CD4-positive, alpha-beta memory T cell (primary cell): ENCODE measurements at regions not wholly inside any gene's neighbourhood (a gene's known extent, or its start where the extent isn't known, plus 50 kb on each side); places are given as distances from the start of the nearest gene placed in this dataset.
"Not testable (repeated sequence)": the region's sequence is repeated elsewhere in the genome, so short reads cannot be mapped to it uniquely, and the experiment has no call there.

Experiments
- CTCF ChIA-PET: fragments of 350-600 bp; sonication (Branson Sonifier 250); formaldehyde crosslinking; loops from one replicate; lab custom pipeline; 2021; ENCODE audit warnings: inconsistent platforms; ENCODE audit not compliant: partially characterized antibody; lab: Charles Lee
- POLR2A ChIA-PET: fragments of 350-600 bp; sonication (Branson Sonifier 250); formaldehyde crosslinking; loops from one replicate; lab custom pipeline; 2021; ENCODE audit not compliant: partially characterized antibody; lab: Charles Lee
- DNase-seq, 5 donors: peaks; one replicate each; pipeline versions ENCODE4 v3.0.0 to v3.0.0-alpha.2; 2020 to 2022; ENCODE audit warnings: mixed read lengths in 1 of 5
- H3K27ac ChIP-seq: one replicate; pipeline ENCODE4 v1.7.0; 2013; ENCODE audit warnings: low read depth, low read length
- H3K27me3 ChIP-seq: 2 replicates; pipeline ENCODE4 v1.7.0; 2013; ENCODE audit warnings: mild to moderate bottlenecking, low read length, moderate library complexity; ENCODE audit not compliant: insufficient read depth
- H3K36me3 ChIP-seq: 2 replicates; pipeline ENCODE4 v1.7.0; 2013; ENCODE audit warnings: mild to moderate bottlenecking, low read length, moderate library complexity; ENCODE audit not compliant: insufficient read depth
- H3K4me1 ChIP-seq: 2 replicates; pipeline ENCODE4 v1.7.0; 2013; ENCODE audit warnings: mild to moderate bottlenecking, low read length, moderate library complexity; ENCODE audit not compliant: insufficient read depth
- H3K4me3 ChIP-seq, 2 donors: one replicate each; pipeline ENCODE4 v1.7.0; 2013; ENCODE audit warnings: low read length in 2 of 2, mild to moderate bottlenecking in 1 of 2
- H3K9me3 ChIP-seq, 2 donors: one replicate each; pipeline ENCODE4 v1.7.0; 2013; ENCODE audit warnings: low read length in 2 of 2, control low read depth in 1 of 2; ENCODE audit not compliant: control insufficient read depth in 1 of 2
- H3K27ac Mint-ChIP-seq, 7 donors: one replicate each; pipeline ENCODE4 v1.8.0; 2020 to 2021; ENCODE audit warnings: mixed read lengths in 7 of 7, mild to moderate bottlenecking in 6 of 7, inconsistent platforms in 3 of 7, moderate library complexity in 3 of 7
- H3K27me3 Mint-ChIP-seq, 2 donors: one replicate each; pipeline ENCODE4 v1.8.0; 2020 to 2021; ENCODE audit warnings: mixed read lengths in 2 of 2
- H3K36me3 Mint-ChIP-seq, 2 donors: one replicate each; pipeline ENCODE4 v1.8.0; 2020 to 2021; ENCODE audit warnings: mixed read lengths in 2 of 2, inconsistent platforms in 1 of 2, mild to moderate bottlenecking in 1 of 2
- H3K4me1 Mint-ChIP-seq, 4 donors: one replicate each; pipeline ENCODE4 v1.8.0; 2020 to 2021; ENCODE audit warnings: mixed read lengths in 4 of 4, mild to moderate bottlenecking in 1 of 4
- H3K4me3 Mint-ChIP-seq, 8 donors: one replicate each; pipeline ENCODE4 v1.8.0; 2020 to 2021; ENCODE audit warnings: mixed read lengths in 8 of 8, mild to moderate bottlenecking in 7 of 8, moderate library complexity in 6 of 8, inconsistent platforms in 3 of 8
- H3K9me3 Mint-ChIP-seq, 8 donors: one replicate each; pipeline ENCODE4 v1.8.0; 2020 to 2021; ENCODE audit warnings: mixed read lengths in 8 of 8, mild to moderate bottlenecking in 5 of 8, inconsistent platforms in 3 of 8, moderate library complexity in 1 of 8
- intact Hi-C: fragments of 100-400 bp; cut with micrococcal nuclease; formaldehyde crosslinking; loops from one replicate; pipeline ENCODE4 v1.15.1; 2023

DNA sequence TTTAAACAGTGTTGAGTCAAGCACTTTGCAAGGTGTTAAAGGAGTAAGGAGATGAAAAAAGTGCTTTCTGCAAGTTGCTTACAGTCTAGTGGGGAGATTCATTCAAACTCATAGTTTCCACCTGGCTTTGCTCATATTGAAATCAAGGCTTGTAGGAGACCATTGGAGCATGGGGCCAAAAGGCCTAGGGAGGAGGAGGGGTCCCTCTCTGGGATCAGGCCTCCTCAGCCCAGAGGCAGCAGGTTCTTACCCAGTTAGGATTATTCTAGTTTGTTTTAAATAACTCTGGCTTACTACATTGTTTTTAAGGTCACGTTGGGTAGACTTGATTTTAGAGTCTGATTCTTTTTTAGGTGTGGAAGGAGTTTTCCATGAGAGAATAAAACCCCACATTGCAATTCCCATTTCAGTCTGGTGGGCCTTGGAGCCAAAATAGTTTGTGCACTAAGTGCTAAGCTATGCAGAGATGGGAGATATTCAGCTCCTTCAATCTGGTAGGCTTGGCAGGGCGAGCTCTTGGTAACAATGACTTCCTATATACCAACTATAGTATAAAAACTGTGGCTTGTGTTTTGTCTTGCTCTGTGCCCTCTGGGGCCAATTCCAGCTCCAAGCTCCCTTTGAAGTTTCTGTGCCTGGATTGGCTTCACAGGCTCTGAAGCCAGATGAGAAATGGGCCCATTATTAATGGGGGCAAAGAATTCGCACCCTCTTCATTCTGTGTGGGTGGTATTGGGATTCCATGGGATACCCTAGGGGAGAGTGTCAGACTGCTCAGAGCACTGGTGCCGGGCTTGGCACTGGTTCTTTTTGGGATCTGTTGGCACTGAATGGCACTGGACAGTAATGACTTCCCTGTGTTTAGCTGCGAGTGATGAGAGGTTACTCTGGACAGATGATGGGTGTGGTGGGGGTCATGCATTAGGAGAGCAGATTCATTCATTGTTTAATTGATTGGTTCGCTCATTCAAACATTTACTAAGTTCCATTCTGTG lies 301.1 kb downstream of the MYCN start:
- H3K4me3 Mint-ChIP-seq = no peak overlapping the region
- DNase-seq = no peak
- no peaks in the 10 kb centered on the region for H3K4me1 ChIP-seq
- intact Hi-C loops = no loop called here
- peaks cover 0 to 4% (median 0%) of the 10 kb centered on the region in 8 donors for H3K9me3 Mint-ChIP-seq
- H3K27me3 ChIP-seq = no peaks in the 10 kb centered on the region
- no peaks in the 10 kb centered on the region for H3K36me3 Mint-ChIP-seq
- no peak overlapping the region for H3K27ac Mint-ChIP-seq
- POLR2A ChIA-PET = no interaction called here
- CTCF ChIA-PET = no interaction called here
- H3K27me3 Mint-ChIP-seq = no peaks in the 10 kb centered on the region
- H3K27ac ChIP-seq = no peak overlapping the region
- H3K4me3 ChIP-seq = no peak overlapping the region
- H3K4me1 Mint-ChIP-seq = no peaks in the 10 kb centered on the region
- no peaks in the 10 kb centered on the region for H3K9me3 ChIP-seq
- no peaks in the 10 kb centered on the region for H3K36me3 ChIP-seq

GRCh38 chr2:16240402-16240801 lies 300.1 kb downstream of the MYCN start:
- CTCF ChIA-PET = no interaction called here
- no peak for DNase-seq
- Mint-ChIP-seq H3K4me1 (no peaks in the 10 kb centered on the region), H3K27ac (no peak overlapping the region), H3K4me3 (no peak overlapping the region), H3K27me3 (peaks cover 0 to 4% of the 10 kb centered on the region in 2 donors), H3K9me3 (peaks cover 0 to 13% (median 2%) of the 10 kb centered on the region in 8 donors), H3K36me3 (no peaks in the 10 kb centered on the region)
- H3K27ac ChIP-seq = no peak overlapping the region
- intact Hi-C loops = no loop called here
- H3K4me1 ChIP-seq = no peaks in the 10 kb centered on the region
- H3K9me3 ChIP-seq = no peaks in the 10 kb centered on the region
- H3K4me3 ChIP-seq = no peak overlapping the region
- POLR2A ChIA-PET = no interaction called here
- no peaks in the 10 kb centered on the region for H3K36me3 ChIP-seq
- H3K27me3 ChIP-seq = no peaks in the 10 kb centered on the region

DNA sequence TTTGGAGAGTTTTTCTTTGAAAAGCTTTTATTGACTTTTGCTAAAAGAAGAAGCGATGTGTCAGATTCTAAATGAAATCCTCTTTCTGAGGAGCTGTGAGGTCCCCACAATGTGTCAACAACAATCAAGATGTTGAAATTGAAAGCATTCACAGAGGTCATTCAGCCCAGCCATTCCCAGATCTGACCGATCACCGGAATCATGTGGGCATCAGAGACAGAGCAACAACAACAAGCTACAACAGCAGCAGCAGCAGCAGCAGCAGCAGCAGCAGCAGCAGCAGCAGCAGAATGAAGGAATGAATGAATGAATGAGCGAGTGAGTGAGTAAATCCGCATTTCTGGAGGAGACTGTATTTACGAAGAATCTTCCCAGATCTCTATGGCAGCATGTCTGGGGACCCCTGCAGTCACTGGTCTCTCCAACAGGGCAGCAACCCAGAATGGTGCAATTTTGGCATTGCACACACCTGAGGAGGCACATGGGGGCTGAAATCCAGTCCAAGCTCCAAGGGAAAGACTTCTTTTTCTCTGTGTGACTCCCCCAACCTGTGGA lies 299.0 kb downstream of the MYCN start:
- intact Hi-C loops = no loop called here
- POLR2A ChIA-PET = no interaction called here
- DNase-seq = no peak
- Mint-ChIP-seq H3K4me1 (no peaks in the 10 kb centered on the region), H3K27me3 (peaks cover 0 to 4% of the 10 kb centered on the region in 2 donors), H3K9me3 (peaks cover 0 to 16% (median 2%) of the 10 kb centered on the region in 8 donors), H3K27ac (no peak overlapping the region), H3K36me3 (no peaks in the 10 kb centered on the region), H3K4me3 (no peak overlapping the region)
- no peak overlapping the region for H3K4me3 ChIP-seq
- H3K27ac ChIP-seq = no peak overlapping the region
- no peaks in the 10 kb centered on the region for H3K27me3 ChIP-seq
- no peaks in the 10 kb centered on the region for H3K4me1 ChIP-seq
- CTCF ChIA-PET = no interaction called here
- H3K36me3 ChIP-seq = no peaks in the 10 kb centered on the region
- no peaks in the 10 kb centered on the region for H3K9me3 ChIP-seq

DNA sequence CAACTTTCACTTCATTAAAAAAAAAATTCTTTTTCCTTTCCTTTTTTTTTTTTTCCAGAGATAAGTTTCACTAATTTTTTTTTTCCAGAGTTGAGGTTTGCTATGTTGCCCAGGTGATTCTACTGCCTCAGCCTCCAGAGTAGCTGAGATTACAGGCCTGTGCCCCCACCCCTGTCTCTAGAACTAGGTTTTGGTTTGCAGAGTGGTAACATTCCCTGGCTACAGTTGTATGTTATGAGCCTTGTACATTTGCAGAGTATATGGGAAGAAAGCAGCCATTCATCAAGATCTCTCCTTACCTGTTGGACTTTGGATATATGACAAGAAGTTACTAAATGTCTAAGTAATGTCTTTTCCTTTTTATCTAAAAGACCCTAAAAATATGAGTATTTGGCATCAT lies 298.4 kb downstream of the MYCN start:
- intact Hi-C loops = no loop called here
- ChIA-PET POLR2A (no interaction called here), CTCF (no interaction called here)
- no peaks in the 10 kb centered on the region for H3K4me1 ChIP-seq
- no peaks in the 10 kb centered on the region for H3K9me3 ChIP-seq
- no peak overlapping the region for H3K4me3 Mint-ChIP-seq
- peaks cover 0 to 5% of the 10 kb centered on the region in 2 donors for H3K27me3 Mint-ChIP-seq
- H3K27ac ChIP-seq = no peak overlapping the region
- no peak overlapping the region for H3K27ac Mint-ChIP-seq
- no peaks in the 10 kb centered on the region for H3K27me3 ChIP-seq
- no peaks in the 10 kb centered on the region for H3K36me3 Mint-ChIP-seq
- no peak overlapping the region for H3K4me3 ChIP-seq
- no peaks in the 10 kb centered on the region for H3K36me3 ChIP-seq
- peaks cover 0 to 16% (median 2%) of the 10 kb centered on the region in 8 donors for H3K9me3 Mint-ChIP-seq
- H3K4me1 Mint-ChIP-seq = no peaks in the 10 kb centered on the region
- DNase-seq = no peak

GRCh38 chr2:16238001-16238761 lies 297.8 kb downstream of the MYCN start:
- Mint-ChIP-seq H3K27ac (no peak overlapping the region), H3K27me3 (peaks cover 0 to 5% of the 10 kb centered on the region in 2 donors), H3K4me3 (no peak overlapping the region), H3K36me3 (no peaks in the 10 kb centered on the region), H3K4me1 (no peaks in the 10 kb centered on the region), H3K9me3 (peaks cover 0 to 16% (median 2%) of the 10 kb centered on the region in 8 donors)
- POLR2A ChIA-PET = no interaction called here
- intact Hi-C loops = no loop called here
- H3K27ac ChIP-seq = no peak overlapping the region
- H3K36me3 ChIP-seq = no peaks in the 10 kb centered on the region
- H3K4me1 ChIP-seq = no peaks in the 10 kb centered on the region
- DNase-seq = no peak
- no peaks in the 10 kb centered on the region for H3K9me3 ChIP-seq
- H3K27me3 ChIP-seq = no peaks in the 10 kb centered on the region
- CTCF ChIA-PET = no interaction called here
- H3K4me3 ChIP-seq = no peak overlapping the region

GRCh38 chr2:16235747-16236146 lies 295.4 kb downstream of the MYCN start:
- no peaks in the 10 kb centered on the region for H3K27me3 ChIP-seq
- H3K27ac ChIP-seq = no peak overlapping the region
- no peak overlapping the region for H3K27ac Mint-ChIP-seq
- H3K9me3 Mint-ChIP-seq = peaks cover 0 to 16% (median 2%) of the 10 kb centered on the region in 8 donors
- H3K4me1 Mint-ChIP-seq = no peaks in the 10 kb centered on the region
- no peak overlapping the region for H3K4me3 Mint-ChIP-seq
- H3K36me3 ChIP-seq = no peaks in the 10 kb centered on the region
- no peak for DNase-seq
- no peaks in the 10 kb centered on the region for H3K4me1 ChIP-seq
- H3K36me3 Mint-ChIP-seq = no peaks in the 10 kb centered on the region
- H3K27me3 Mint-ChIP-seq = peaks cover 0 to 5% of the 10 kb centered on the region in 2 donors
- no peaks in the 10 kb centered on the region for H3K9me3 ChIP-seq
- intact Hi-C loops = no loop called here
- H3K4me3 ChIP-seq = no peak overlapping the region
- ChIA-PET CTCF (no interaction called here), POLR2A (no interaction called here)

- H3K4me3 Mint-ChIP-seq, H3K27me3 Mint-ChIP-seq, H3K9me3 ChIP-seq, H3K27me3 ChIP-seq, CTCF ChIA-PET, POLR2A ChIA-PET, H3K36me3 ChIP-seq, H3K36me3 Mint-ChIP-seq, H3K27ac Mint-ChIP-seq, H3K4me1 Mint-ChIP-seq, H3K27ac ChIP-seq, H3K4me3 ChIP-seq, H3K4me1 ChIP-seq, DNase-seq, intact Hi-C loops: not testable (repeated sequence)
- peaks cover 0 to 16% (median 2%) of the 10 kb centered on the region in 8 donors for H3K9me3 Mint-ChIP-seq
Measured at GRCh38 chr2:16235291-16235690, 294.9 kb downstream of the MYCN start.
